ENCODE measurements at regions not wholly inside any gene's neighbourhood (a gene's known extent, or its start where the extent isn't known, plus 50 kb on each side); places are given as distances from the start of the nearest gene placed in this dataset.
"Not testable (repeated sequence)": the region's sequence is repeated elsewhere in the genome, so short reads cannot be mapped to it uniquely, and the experiment has no call there.

DNA sequence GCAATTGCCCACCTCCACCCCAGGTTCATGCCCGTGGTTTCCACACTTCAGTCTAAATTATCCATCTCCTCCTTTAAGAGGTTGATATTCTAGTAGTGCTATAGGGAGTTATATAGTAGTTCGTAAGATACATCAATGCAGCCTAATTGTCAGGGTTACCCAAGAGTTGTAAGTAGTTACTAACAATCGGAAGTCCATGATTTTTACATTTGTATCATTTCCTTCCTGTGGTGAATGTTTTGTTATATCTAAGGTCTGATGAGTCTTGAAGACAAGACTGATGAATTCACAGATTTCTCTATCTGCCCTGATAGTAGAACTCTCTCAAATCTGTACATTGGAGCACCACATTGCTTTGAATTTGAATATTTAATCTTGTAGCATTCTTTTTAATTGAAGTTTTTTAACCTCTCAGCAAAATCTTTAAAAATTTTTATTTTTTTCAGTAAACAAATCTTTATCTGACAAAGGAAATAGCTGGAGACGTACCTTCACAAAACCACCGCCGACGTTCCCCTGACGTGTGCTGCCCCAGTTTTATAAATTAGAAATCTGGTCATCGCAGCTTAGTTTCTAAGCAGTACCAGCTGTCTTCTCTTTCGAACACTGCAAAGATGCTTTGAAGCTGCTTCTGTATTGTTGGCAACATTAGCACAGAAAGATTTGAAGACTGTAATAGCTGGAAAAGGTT lies 264.5 kb downstream of the SOCS6 start:
- TF ChIP-seq, protein P1, sequence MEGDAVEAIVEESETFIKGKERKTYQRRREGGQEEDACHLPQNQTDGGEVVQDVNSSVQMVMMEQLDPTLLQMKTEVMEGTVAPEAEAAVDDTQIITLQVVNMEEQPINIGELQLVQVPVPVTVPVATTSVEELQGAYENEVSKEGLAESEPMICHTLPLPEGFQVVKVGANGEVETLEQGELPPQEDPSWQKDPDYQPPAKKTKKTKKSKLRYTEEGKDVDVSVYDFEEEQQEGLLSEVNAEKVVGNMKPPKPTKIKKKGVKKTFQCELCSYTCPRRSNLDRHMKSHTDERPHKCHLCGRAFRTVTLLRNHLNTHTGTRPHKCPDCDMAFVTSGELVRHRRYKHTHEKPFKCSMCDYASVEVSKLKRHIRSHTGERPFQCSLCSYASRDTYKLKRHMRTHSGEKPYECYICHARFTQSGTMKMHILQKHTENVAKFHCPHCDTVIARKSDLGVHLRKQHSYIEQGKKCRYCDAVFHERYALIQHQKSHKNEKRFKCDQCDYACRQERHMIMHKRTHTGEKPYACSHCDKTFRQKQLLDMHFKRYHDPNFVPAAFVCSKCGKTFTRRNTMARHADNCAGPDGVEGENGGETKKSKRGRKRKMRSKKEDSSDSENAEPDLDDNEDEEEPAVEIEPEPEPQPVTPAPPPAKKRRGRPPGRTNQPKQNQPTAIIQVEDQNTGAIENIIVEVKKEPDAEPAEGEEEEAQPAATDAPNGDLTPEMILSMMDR (IDR thresholded peaks at IDR 0.05; ENCODE audit: control insufficient read depth, insufficient read depth, low read depth, low read length, missing control alignments): no peak
- H3K4me3 ChIP-seq (ENCODE audit: control insufficient read depth, low read depth, low read length): no peak overlapping the region
- DNase-seq (ENCODE audit: low read depth): no peak

DNA sequence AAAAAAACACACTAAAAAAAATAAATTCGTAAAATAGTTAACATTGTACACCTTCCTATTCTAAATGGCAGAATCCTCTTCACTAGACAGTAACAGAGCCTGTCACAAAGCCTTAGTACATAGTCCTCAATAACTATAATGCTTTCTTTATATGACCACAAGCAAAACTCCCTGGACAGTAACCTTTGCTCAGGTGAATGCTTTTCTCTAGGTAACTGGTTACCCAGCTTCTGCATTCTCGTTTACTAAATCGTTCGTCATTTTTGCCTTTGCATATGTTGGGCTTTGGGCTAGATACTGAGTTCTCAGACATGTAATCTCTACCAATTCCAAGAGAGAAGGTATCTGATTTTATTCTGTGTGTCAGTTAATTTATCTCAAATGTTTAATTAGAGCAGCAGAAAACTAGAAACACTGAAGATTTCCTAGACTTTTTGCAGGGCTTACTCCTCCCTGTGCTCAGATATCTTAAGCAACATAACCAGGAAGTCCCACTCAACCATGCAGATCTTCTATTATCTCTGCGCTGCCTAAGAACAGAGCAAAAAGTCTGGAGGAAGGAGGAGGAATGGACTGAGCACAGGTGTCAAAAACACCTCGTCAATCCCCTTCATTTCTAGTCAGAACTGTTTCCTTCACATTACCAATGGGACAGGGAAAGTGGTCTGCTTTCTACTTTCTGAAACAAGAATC lies 247.7 kb downstream of the SOCS6 start:
- no peak overlapping the region for H3K4me3 ChIP-seq (ENCODE audit: control insufficient read depth, low read depth, low read length)
- DNase-seq (ENCODE audit: low read depth): no peak
- TF ChIP-seq, protein P1 (IDR thresholded peaks at IDR 0.05; ENCODE audit: control insufficient read depth, insufficient read depth, low read depth, low read length, missing control alignments): no peak

DNA sequence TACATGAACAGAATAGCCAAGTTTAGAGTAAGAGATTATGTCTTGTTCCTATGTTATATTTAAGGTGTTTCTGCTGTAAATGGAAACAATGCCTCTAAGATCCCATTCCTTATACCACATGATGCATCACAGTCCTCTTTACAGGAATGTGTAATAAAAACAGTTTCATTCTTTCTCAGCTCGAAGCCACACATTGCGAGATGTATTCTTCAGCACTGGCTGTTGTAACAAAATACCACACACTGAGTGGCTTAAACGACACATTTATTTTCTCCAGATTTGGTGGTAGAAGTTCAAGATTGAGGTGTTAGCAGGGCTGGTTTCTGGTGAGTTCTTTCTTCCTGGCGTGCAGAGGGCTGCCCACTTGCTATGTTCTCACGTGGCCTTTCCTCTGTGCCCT lies 246.2 kb downstream of the SOCS6 start:
- no peak for DNase-seq (ENCODE audit: low read depth)
- TF ChIP-seq, protein P1 (IDR thresholded peaks at IDR 0.05; ENCODE audit: control insufficient read depth, insufficient read depth, low read depth, low read length, missing control alignments): no peak
- no peak overlapping the region for H3K4me3 ChIP-seq (ENCODE audit: control insufficient read depth, low read depth, low read length)

DNA sequence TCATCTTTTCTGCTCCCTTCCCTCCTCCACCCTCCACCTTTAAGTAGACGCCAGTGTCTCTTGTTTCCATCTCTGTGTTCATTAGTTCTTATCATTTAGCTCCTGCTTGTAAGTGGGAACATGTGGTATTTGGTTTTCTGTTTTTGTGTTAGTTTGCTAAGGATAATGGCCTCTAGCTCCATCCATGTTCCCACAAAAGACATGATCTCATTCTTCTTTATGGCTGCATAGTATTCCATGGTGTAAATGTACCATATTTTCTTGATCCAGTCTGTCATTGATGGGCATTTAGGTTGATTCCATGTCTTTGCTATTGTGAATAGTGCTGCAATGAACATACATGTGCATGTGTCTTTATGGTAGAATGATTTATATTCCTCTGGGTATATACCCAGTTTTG lies 236.5 kb downstream of the SOCS6 start:
- not testable (repeated sequence) for H3K4me3 ChIP-seq (ENCODE audit: control insufficient read depth, low read depth, low read length)

DNA sequence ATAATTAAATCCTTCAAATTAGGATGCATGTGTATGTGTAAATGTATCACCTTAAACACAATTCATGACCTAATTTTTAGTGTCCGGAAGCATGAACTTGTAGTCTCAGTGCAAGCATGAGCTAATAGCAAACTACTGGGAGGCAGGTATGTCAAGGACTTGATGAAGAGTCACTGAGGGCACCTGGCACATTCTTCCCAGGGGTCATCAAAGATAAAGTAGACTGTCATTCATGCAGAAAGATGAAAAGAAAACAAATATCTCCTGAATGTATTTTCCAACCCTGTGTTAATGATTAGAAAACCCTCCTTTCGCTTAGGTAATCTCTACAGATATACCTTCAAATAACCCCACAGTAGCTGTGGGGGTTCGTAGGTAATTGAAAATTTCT lies 234.9 kb downstream of the SOCS6 start:
- no peak overlapping the region for H3K4me3 ChIP-seq (ENCODE audit: control insufficient read depth, low read depth, low read length)
- TF ChIP-seq, protein P1 (IDR thresholded peaks at IDR 0.05; ENCODE audit: control insufficient read depth, insufficient read depth, low read depth, low read length, missing control alignments): no peak
- DNase-seq (ENCODE audit: low read depth): no peak

More for the DNA sequence above, 236.5 kb downstream of the SOCS6 start:
- not testable (repeated sequence) for DNase-seq (ENCODE audit: low read depth)

DNA sequence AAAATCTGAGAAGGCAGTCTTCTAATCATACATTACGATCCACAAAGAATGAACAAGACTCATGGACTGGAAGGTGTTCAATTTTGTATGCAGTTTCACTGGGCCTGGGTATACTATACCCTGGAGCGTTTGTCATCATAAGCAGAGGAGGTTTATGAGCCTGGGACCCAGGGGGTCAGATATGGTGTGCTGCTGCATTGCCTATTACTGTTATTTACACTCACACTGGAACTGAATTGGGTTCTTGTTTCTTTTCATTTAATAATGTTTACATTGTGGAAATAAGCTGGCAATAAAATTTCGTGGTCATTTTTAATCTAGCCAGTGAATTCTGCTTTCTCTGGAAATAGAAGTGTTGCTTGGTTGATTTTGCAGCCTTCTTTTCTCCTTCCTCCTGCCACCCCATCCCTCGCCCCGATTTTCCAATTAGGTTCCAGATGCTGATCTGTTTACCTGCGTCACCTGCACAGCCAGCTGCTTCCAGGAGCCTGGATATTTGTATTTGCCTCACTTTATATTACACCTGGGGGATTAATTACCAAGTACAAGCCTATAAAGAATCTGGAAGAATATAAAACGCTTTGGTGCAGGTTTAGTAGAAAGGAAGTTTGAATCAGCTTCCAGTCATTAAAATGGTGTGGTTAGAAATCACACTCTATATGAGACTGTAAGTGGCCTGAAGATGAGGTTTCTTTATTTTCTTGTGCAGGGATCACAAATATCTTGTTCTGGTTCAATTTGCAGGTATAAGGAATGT lies 234.4 kb downstream of the SOCS6 start:
- DNase-seq (ENCODE audit: low read depth): no peak
- H3K4me3 ChIP-seq (ENCODE audit: control insufficient read depth, low read depth, low read length): no peak overlapping the region
- TF ChIP-seq, protein P1 (IDR thresholded peaks at IDR 0.05; ENCODE audit: control insufficient read depth, insufficient read depth, low read depth, low read length, missing control alignments): no peak

DNA sequence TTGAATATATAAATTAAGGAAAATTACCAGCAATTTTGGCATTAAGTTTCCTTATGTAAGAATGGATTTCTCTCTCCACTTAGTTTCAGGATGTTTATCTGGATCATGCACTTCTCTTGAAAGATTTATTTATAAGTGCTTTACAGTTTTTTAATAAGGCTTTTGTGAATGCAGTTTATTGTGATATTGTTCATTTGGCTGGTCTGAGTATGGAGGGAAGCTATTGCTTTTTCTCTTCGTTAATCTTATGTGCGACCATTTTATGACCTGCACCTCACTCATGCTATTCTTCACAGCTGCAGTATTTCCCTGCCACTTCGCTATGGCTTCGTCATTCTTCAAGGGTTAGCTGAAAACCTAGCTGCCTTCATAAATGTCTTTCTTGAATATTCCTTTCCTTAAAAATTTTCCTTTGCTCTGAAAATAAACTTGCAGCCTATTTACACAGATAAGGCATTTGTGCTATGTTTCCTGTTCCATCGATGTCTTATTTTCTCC lies 233.4 kb downstream of the SOCS6 start:
- no peak overlapping the region for H3K4me3 ChIP-seq (ENCODE audit: control insufficient read depth, low read depth, low read length)
- TF ChIP-seq, protein P1 (IDR thresholded peaks at IDR 0.05; ENCODE audit: control insufficient read depth, insufficient read depth, low read depth, low read length, missing control alignments): no peak
- no peak for DNase-seq (ENCODE audit: low read depth)
